GM04504 (cell line): ENCODE measurements at regions not wholly inside any gene's neighbourhood (a gene's known extent, or its start where the extent isn't known, plus 50 kb on each side); places are given as distances from the start of the nearest gene placed in this dataset.

Experiments
- DNase-seq: peaks from one replicate; pipeline ENCODE4 v3.0.0-alpha.2; 2012; ENCODE audit warnings: low read depth

DNA sequence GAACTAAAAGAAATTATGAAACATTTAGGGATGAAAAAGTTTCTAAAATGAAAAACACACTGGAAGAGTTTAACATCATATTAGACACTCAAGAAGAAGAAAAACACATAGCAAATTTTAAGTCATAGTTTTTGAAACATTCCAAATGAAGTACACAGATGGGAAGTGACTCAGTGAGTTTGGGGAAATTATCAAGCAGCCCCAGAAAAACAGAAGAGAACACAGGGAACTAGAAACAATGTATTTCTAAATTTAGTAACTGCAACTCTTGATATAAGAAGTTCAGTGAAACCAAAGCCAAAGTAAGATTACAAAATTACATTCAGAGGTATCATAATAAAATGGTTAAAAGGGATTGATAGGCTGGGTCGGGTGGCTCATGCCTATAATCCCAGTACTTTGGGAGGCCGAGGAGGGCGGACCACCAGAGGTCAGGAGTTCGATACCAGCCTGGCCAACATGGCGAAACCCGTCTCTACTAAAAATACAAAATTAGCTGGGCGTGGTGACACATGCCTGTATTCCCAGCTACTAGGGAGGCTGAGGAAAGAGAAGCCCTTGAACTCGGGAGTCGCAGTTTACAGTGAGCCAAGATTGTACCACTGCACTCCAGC, 461.2 kb downstream of the KCTD8 start:
- DNase-seq: no peak

DNA sequence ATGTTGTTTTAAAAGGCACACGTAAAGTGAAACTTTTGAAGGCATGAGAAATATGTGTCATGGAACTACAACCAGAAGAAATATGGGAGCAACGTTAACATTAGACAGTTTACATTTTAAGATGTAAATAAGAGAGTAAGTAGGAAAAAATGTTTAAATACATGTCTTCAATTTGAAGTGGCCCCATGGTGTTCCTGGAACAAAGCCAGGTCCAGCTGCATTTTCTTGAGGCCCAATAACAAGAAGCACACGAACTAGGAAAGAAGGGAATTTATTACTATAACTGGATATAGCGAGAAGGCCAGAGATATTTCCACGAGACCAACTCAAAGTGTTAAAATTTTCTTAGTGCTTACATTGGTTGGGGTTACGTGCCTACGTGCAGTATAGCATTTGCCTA, 458.1 kb downstream of the KCTD8 start:
- no peak for DNase-seq

DNA sequence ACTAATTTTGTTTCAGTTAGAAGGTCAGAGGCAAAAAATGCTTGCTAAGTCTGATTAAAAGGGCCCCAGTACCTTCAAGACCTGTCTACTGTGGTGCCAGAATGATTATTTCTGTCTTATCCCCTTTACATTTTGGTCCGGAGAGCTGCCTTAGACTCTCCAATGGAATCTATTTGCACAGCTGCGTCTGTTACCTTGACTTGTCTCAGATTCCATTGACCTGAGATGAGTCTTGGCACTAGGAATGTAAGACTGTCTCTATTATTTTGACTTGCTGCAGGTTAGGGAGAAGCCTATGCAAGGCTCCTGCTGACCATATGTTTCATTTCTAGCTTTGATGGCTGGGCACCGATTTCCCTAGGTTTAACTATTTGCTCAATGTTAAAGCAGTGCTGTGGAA, 457.6 kb downstream of the KCTD8 start:
- DNase-seq: no peak

DNA sequence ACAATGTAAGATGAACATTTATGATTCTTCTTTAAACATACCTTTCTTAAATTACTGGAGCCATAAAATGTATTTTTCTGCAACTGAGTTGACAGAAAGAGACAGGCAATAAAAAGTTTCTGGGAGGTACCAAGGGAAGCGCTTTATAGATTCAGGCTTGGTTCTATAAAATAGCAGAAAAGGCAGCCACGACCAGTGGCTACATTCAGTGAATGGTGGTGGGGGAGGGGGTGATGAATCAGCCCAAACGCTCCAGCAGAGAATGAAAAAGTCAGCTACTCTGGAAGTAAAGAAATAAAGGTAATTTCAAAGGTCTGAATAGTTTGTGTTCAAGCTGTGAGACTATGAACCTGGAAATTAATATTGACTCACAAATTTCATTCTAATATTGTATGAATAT, 456.1 kb downstream of the KCTD8 start:
- no peak for DNase-seq

DNA sequence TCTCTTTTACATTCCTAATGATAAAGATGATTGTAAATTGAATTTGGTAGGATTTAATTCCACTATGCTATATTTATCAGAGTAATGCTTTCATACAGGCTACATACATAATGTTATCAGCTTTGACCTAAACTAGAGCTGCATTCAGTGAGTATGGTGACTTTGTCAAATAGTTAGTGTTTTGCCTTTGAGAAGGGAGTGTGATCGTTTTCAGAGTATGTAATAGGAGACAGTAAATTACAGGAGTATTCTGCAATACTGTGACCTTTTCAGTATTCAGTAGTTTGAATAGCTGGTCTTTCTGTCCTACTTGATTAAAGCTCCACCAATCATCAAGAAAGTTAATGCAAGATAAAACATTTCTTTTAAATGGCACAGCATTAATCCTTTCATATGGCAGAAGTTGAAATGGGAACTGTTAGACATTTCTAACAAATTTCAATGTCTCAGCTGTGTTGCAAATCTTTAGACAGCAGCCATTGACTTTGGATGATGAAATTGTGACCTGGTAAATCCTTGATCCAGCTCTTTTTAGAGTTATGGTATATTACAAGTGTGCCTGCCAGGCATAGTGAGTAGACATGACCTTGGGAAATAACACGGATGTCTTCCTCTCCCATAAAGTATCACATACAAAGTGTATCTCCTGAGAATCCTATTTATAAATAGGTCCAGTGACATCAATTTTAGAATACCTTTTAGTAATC, 455.3 kb downstream of the KCTD8 start:
- no peak for DNase-seq

DNA sequence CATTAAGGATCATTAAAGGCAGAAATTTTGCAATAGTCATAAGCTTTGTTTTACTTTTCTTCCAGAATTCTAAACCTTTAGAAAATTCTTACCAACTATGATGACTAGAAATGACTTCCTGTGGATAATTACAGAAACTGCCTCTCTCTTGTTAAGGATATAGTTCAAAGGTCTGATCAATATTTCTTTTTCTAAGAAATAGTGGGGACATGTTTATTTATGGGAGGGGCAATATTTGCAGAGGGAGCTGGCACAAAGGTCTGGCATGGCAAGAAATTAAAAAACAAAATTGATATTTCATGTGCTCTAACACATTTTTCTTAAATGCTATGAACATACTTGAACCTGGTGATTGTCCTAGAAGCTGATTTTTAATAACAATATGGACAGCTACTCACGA, 448.9 kb downstream of the KCTD8 start:
- DNase-seq: no peak

DNA sequence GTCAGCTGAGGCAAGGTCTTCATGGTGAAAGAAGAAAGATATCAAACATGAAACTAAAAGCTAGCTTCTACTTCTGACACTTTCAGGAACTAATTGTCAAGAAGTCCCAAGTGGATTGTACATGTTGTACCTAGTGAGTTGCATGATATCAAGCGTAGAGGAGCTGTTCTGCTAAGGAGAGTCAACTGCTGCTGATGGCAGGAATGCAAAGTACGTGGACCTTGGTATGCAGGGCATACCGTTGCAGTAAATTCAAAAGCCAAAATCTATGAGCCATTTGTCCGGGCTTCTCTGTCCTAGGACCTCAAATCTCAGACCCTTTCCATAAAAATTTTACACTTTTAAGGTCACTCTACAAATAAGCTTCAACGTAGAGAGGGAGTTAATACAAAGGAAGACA, 446.2 kb downstream of the KCTD8 start:
- DNase-seq: no peak

DNA sequence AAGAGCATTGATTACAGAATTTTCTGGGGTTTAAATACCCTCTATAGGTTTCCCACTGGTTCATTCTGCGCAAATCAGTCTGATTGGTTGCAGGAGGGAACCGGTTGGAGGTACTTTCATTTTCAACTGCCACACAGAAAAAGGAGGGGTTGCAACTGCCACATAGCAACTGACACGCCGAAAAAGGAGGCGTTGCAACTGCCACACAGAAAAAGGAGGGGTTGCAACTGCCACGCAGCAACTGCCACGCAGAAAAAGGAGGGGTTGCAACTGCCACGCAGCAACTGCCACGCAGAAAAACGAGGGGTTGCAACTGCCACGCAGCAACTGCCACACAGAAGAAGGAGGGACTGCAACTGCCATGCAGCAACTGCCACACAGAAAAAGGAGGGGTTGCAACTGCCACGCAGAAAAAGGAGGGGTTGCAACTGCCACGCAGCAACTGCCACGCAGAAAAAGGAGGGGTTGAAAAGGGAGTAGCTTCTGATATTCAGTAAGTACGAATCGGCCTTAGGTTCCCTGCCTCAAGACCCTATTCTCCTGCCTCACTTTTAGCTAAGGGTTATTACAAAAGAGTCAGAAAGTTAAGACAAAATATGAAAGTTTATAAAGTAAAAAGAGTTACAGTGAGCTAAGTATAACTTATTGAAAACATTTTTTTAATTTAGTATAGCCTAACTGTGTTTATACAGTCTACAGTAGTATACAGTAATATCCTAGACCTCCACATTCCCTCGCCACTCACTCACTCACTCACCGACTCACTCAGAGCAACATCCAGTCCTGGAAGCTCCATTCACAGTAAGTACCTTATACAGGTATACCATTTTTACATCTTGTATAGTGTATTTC, 431.8 kb downstream of the KCTD8 start:
- no peak for DNase-seq

DNA sequence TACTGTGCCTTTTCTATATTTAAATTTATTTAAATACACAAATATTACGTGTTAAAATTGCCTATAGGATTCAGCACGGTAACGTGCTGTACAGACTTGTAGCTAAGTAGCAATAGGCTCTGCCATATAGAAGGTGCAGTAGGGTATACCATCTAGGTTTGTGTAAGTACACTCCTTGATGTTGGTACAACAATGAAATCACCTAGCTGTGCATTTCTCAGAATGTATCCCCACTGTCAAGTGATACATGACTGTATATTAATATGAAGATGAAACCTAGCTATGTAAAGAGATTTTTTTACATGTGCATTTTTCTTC, 431.2 kb downstream of the KCTD8 start:
- no peak for DNase-seq

DNA sequence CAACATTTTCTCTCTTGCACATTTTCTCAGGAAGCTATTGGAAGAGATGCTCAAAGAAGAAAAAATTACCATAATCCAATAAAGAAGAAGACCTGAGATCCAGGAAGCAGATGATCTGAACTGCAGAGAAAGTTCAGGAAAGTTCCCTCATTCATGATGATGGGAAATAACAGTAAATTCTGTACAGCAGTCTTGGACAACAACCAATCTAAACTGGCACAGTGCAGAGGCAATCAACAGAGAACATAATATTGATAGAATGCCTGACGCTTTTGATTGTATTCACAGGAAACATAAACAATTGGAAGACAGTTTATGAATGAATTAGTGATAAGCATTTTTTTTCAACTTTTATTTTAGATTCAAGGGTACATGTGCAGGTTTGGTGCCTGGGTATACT, 428.9 kb downstream of the KCTD8 start:
- DNase-seq: no peak

DNA sequence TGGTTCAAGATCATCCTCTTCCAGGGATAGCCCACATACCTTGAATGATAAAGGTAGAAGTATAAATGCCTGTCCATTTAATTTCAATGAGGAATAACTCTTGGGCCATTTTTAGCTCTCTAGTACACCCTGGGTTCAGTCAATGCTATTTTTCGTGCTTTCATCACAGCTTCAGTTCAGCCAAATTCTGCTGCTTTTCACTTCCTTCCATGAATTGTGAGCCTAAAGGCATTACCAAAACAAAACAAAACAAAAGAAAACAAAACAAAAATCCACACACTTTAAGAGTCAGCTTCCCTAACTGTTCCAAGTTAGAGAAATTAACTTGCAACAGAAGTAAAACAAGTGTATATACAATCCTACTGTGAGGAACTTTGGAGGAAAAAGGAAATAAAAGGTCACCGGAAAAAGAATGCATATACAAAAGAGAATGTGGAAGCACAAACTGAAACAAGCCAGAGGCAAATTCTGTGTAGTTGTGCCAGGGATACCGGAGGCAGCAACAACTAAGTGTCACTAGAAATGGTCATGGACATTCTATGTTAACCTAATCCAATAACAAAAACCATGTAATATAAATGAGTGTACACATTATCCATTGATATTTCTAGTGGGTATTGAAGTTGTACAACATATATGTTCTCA, 423.1 kb downstream of the KCTD8 start:
- no peak for DNase-seq

DNA sequence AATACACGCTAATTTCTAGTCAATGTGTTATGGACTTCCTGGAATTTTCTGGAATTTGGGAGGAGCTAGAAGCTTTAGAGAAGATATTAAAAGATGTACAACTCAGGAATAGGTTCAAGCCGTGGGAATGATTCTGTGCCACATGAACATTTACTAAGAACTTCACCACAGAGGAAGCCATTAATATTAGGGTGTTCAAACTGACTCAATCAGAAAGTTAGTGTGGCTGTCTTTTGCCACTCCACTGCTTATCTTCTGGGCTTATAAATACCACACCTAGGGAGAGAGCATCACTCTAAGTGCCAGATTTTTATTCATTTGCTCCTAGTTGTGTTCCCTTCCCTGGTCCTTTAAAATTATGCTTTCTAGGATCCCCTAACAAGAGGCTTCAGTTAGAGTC, 409.8 kb downstream of the KCTD8 start:
- no peak for DNase-seq

DNA sequence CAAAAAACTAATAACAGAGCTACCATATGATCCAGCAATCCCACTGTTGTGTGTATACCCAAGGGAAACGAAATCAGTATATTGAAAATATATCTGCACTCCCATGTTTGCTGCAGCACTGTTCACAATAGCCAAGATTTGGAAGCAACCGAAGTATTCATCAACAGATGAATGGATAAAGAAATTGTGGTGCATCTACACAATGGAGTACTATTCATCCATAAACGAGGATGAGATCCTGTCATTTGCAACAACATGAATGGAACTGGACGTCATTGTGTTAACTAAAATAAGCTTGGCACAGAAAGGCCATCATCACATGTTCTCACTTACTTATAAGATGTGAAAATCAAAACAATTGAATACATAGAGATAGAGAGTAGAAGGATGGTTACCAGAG, 402.1 kb downstream of the KCTD8 start:
- no peak for DNase-seq

DNA sequence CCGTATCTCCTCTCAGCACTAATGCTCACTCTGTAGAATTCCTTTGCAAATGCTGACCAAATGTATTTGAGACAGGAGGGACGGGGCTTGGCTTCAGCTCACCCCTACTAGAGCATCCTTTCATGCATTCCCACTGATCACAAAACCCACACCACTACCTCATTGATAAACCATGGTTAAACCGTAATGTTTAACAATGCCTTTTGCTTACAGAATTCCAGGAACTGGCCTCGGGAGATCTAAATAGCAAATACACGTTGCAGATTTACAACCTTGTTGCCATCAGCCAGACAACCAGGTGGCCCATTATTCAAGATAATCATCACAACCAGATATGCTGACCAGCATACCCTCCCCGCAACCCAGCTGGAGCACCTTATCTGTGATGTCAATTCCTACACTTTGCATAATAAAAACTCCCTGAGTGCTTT, 391.9 kb downstream of the KCTD8 start:
- no peak for DNase-seq

DNA sequence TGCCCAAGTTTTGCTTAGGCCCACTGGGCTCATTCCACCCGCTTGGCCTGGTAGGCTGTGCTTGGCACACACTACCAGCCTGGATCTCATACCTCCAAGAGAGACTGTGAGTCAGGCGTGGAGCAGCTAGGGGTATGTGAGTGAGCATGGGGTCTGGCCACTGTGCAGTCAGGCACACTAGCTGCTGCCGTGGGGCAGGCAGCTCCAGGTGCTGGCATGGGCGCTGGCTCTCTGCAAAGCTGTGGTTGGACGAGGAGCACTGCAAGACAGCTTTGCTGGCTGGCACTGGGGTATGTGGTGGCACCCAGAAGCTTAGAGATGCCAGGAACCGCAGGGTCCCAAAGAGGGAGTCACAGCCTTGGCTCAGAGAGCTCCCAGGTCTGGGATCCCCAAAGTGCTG, 377.8 kb downstream of the KCTD8 start:
- no peak for DNase-seq

DNA sequence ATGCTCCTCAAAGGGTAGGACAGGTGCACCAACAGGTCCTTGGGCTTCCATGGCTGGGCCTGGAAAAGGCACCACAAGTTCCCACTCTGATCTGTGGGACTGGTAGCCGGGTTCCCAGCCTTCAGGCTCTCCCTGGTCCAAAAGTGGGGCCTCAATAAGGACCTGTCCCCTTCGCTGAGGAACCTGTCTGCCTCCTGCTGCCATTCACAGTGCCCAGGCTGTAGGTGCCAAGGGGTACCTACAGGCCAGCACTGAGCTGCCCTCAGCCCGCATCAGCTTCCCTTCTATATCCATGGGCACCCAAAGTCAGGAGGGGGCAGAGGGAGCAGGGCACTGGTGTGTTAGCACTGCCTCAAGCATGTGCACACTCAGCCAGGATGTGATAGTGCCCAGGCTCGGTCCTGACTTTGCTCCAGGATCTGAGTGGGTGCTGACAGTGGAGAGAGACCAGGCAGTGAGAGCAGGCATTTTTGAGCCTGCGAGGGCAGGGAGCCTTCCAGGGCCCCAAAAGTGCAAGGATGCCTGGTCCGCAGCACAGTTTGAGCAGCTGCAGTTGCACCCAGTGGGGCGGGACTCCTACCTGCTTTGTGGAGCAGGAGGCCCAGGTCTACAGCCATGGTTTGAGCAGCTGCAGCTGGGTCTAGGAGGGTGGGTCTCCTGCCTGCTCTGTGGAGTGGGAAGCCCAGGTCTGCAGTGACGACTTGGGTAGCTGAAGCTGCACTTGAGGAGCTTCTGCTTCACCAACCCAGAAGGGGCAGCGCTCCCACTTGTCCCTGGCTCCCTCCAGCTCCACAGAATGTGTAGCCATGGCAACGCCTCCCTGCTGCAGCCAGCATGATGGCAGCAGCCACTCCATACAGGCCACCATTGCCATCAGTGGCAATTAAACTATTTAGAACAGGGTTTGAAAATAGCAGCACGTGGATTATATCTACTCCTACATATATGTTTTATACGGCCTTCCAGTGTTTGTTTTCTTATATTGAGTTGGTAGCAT, 376.4 kb downstream of the KCTD8 start:
- no peak for DNase-seq

DNA sequence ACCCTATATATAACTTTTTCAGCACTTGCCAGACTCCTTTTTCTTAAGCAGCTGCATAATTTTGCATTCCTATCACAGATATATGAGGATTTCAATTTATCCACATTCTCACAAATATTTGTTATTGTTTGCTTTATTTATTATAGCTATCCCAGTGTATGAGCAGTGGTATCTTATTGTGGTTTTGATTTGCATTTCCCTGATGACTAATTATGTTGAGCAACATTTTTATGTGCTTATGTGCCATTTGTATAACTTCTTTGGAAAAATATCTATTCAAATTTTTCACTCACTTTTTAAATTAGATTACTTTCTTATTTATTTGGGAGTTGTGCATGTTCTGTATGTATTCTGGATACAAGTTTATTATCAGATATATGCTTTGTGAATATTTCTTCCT, 361.9 kb downstream of the KCTD8 start:
- no peak for DNase-seq

DNA sequence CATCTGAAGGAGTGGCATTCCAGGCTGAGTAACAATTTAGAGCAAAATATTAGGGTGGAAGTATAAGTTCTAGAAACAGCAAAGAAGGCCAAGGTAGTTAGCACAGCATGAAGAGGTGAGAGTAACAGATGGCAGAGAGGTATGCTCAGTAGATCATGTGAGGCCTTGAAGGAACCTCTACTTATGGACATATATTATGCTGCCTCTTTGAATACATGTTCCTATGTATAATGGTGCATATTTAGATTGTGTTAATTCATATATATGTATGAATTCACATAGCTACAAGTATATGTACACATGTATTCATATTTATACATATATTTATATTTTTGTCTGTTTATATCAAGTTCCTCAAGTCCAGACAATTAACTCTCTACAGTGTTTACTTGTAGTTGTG, 355.2 kb downstream of the KCTD8 start:
- no peak for DNase-seq

DNA sequence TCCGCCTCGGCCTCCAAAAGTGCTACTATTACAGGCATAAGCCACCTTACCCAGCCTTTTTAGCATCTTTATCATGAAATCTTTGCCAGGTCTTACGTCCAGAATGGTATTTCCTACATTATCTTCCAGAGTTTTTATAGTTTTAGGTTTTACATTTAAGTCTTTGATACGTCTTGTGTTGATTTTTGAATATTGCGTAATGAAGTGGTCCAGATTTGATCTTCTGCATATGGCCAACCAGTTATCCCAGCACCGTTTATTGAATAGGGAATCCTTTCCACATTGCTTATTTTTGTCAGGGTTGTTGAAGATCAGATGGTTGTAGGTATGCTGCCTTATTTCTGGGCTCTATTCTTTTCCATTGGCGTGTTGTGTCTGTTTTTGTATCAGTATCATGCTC, 349.6 kb downstream of the KCTD8 start:
- no peak for DNase-seq

DNA sequence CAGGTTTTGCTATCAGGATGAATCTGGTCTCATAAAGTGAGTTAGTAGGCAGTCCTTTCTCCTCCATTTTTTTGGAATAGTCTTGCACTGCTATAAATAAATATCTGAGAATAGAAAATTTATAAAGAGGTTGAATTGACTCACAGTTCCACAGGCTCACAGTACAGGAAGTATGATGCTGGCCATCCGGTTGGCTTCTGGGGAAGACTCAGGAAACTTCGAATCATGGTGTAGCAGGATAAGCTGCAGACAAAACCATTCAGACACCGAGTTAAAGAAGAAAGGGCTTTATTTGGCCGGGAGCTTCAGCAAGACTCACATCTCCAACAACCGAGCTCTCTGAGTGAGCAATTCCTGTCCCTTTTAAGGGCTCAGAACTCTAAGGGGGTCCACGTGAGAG, 348.2 kb downstream of the KCTD8 start:
- DNase-seq: no peak

DNA sequence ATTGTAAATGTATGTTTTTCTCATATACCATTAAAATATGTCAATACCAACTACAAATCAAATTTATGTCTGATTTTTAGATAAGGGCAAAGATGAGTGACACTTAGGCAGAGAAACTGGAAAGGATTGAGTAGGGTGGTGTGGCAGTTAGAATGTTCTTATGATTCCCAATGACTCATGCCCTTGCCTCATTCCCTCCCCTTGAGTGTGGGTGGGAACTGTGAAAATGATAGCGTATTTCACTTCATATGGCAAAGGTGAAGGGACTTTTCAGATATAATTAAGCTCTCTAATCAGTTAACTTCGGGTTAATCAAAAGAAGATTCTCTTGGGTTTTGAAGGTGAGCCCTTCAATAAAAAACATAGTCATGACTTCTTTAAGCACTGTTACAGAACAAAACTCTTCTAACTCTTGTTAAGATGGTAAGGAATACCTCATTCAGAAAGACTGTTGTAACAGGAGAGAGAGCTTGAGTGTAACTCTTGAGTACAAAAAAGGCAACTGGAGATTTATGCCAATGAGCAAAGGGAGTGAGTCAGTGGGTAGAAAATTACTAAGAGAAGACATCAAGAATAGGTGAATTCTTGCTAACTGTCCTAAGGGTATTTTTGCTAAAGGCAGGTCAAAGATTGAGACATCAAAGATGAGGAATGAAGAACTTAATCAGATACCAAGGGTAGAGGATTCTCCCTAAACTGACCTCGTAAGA, 329.5 kb downstream of the KCTD8 start:
- no peak for DNase-seq
